Cerebellar cortex (tissue), 1 donor: ENCODE measurements at regions not wholly inside any gene's neighbourhood (a gene's known extent, or its start where the extent isn't known, plus 50 kb on each side); places are given as distances from the start of the nearest gene placed in this dataset.

Source experiments
- DNase-seq: peaks from one replicate; pipeline ENCODE4 v3.0.0-alpha.2; 2015; ENCODE audit warnings: low spot score

- no peak for DNase-seq
These were observed 172.5 kb downstream of the CTTN start for GRCh38 chr11:70570693-70571395.

- DNase-seq: no peak
These were observed 174.6 kb downstream of the CTTN start for GRCh38 chr11:70572974-70573260.

GRCh38 chr11:70573701-70574151, 175.4 kb downstream of the CTTN start:
- DNase-seq: no peak

GRCh38 chr11:70574725-70575347, 176.5 kb downstream of the CTTN start:
- no peak for DNase-seq

GRCh38 chr11:70575396-70576060, 177.2 kb downstream of the CTTN start:
- DNase-seq: no peak

GRCh38 chr11:70577258-70577603, 178.9 kb downstream of the CTTN start:
- DNase-seq: no peak

GRCh38 chr11:70577948-70578347, 179.6 kb downstream of the CTTN start:
- DNase-seq: peak; percentile 16

GRCh38 chr11:70578371-70578770, 180.0 kb downstream of the CTTN start:
- DNase-seq: no peak

GRCh38 chr11:70578831-70579230, 180.5 kb downstream of the CTTN start:
- DNase-seq: no peak

GRCh38 chr11:70579316-70579955, 181.1 kb downstream of the CTTN start:
- no peak for DNase-seq

- DNase-seq: no peak
These were observed 181.9 kb downstream of the CTTN start for GRCh38 chr11:70580036-70580805.

- no peak for DNase-seq
These were observed 183.9 kb downstream of the CTTN start for GRCh38 chr11:70581991-70582885.

GRCh38 chr11:70582886-70583641, 184.7 kb downstream of the CTTN start:
- peak; percentile 80 for DNase-seq

GRCh38 chr11:70583781-70584218, 185.5 kb downstream of the CTTN start:
- no peak for DNase-seq

- DNase-seq: peak; percentile 16
These were observed 186.3 kb downstream of the CTTN start for GRCh38 chr11:70584498-70585235.

- peak; percentile 77 for DNase-seq
These were observed 186.9 kb downstream of the CTTN start for GRCh38 chr11:70585236-70585545.

- DNase-seq: no peak
These were observed 188.1 kb downstream of the CTTN start for GRCh38 chr11:70586261-70587074.

- no peak for DNase-seq
These were observed 188.7 kb downstream of the CTTN start for GRCh38 chr11:70587075-70587389.

GRCh38 chr11:70590356-70590991, 192.1 kb downstream of the CTTN start:
- DNase-seq: no peak
